Psoas muscle (tissue), 7 donors: ENCODE measurements at regions not wholly inside any gene's neighbourhood (a gene's known extent, or its start where the extent isn't known, plus 50 kb on each side); places are given as distances from the start of the nearest gene placed in this dataset.

Source experiments
- ATAC-seq, 4 donors: fragments of 200-7000 bp; cut with Tn5 transposase; one replicate each; pipeline ENCODE4 v1.9.1; 2020; ENCODE audit warnings: moderate library complexity in 3 of 4, mild to moderate bottlenecking in 2 of 4
- DNase-seq, 2 donors: peaks; one replicate each; pipeline ENCODE4 v3.0.0-alpha.2; 2020
- H3K27ac ChIP-seq: fragments of 200-600 bp; one replicate; pipeline ENCODE4 v1.8.0; 2022
- H3K27me3 ChIP-seq, 3 donors: fragments of 200-600 bp in 1 of 3; one replicate each; pipeline versions ENCODE4 v1.6.1 to v1.8.0; 2013 to 2022; ENCODE audit warnings: low read length in 2 of 3, mild to moderate bottlenecking in 2 of 3, moderate library complexity in 1 of 3; ENCODE audit not compliant: insufficient read depth in 3 of 3
- H3K36me3 ChIP-seq, 2 donors: fragments of 200-600 bp in 1 of 2; one replicate each; pipeline versions ENCODE4 v1.6.1 to v1.8.0; 2013 to 2022; ENCODE audit warnings: low read depth in 1 of 2, mild to moderate bottlenecking in 1 of 2, moderate library complexity in 1 of 2; ENCODE audit not compliant: insufficient read depth in 1 of 2
- H3K4me1 ChIP-seq: fragments of 200-600 bp; one replicate; pipeline ENCODE4 v1.8.0; 2022
- H3K4me3 ChIP-seq: fragments of 200-600 bp; one replicate; pipeline ENCODE4 v1.8.0; 2022; ENCODE audit warnings: mild to moderate bottlenecking
- H3K9me3 ChIP-seq: fragments of 200-600 bp; one replicate; pipeline ENCODE4 v1.8.0; 2022
- CTCF ChIP-seq: fragments of 200-600 bp; IDR thresholded peaks from one replicate; pipeline ENCODE4 v1.8.0; 2022; ENCODE audit warnings: antibody characterized with exemption
- WGBS, 3 donors: extraction: QIAGEN DNeasy Blood & Tissue Kit; methylation state at CpG; one replicate each; pipeline versions ENCODE4 v1.1.6 to v1.1.7; 2013; 5-methylcytosine and 5-hydroxymethylcytosine counted together
- intact Hi-C, 2 donors: fragments of 100-400 bp; cut with DNase I; formaldehyde crosslinking; loops; one replicate each; pipeline versions ENCODE4 v1.11.0 to v1.14.2; 2022
- donor health status: healthy with polysubstance abuse.
- donor health status: DM: no; HTN: no; CAD: no; lungs with moderate emphysema.
- donor health status: Bipolar disorder and iron deficiency.
- donor health status: healthy.
- donor health status: DM: yes; HTN: yes; CAD: no.
- donor health status: DM: no; HTN: no; CAD: no.
- donor health status: DM: yes; HTN: yes; CAD: no.

GRCh38 chr3:110957247-110958025 is 114.2 kb upstream of the NECTIN3 start:
- no peak for ATAC-seq
- Histone ChIP-seq H3K9me3 (no peaks in the 10 kb centered on the region), H3K36me3 (no peaks in the 10 kb centered on the region), H3K4me1 (no peaks in the 10 kb centered on the region), H3K27ac (no peak overlapping the region), H3K27me3 (no peaks in the 10 kb centered on the region), H3K4me3 (no peak overlapping the region)
- TF ChIP-seq CTCF: no peak
- intact Hi-C loops: no loop called here
- DNase-seq: no peak
- WGBS, 3 donors: 98 to 100% (median 99%) methylated on average over 1 of the region's 1 CpG

- Histone ChIP-seq H3K27me3 (no peaks in the 10 kb centered on the region), H3K4me3 (no peak overlapping the region), H3K9me3 (no peaks in the 10 kb centered on the region), H3K36me3 (no peaks in the 10 kb centered on the region), H3K27ac (no peak overlapping the region), H3K4me1 (no peaks in the 10 kb centered on the region)
- TF ChIP-seq CTCF: no peak
- ATAC-seq: no peak
- 64 to 74% (median 74%) methylated on average over 10 of the region's 10 CpGs for WGBS, 3 donors
- no peak for DNase-seq
- intact Hi-C loops: no loop called here
Observed at GRCh38 chr3:110958313-110959147, 113.1 kb upstream of the NECTIN3 start.

- Histone ChIP-seq H3K27ac (no peak overlapping the region), H3K4me1 (no peaks in the 10 kb centered on the region), H3K4me3 (no peak overlapping the region), H3K36me3 (no peaks in the 10 kb centered on the region), H3K9me3 (no peaks in the 10 kb centered on the region), H3K27me3 (no peaks in the 10 kb centered on the region)
- 90 to 93% (median 92%) methylated on average over 5 of the region's 5 CpGs for WGBS, 3 donors
- ATAC-seq (no peak), DNase-seq (no peak)
- intact Hi-C loops: no loop called here
- TF ChIP-seq CTCF: no peak
Observed at GRCh38 chr3:110965976-110966375, 105.6 kb upstream of the NECTIN3 start.

- no peak for DNase-seq
- Histone ChIP-seq H3K4me1 (no peaks in the 10 kb centered on the region), H3K36me3 (no peaks in the 10 kb centered on the region), H3K9me3 (no peaks in the 10 kb centered on the region), H3K27ac (no peak overlapping the region), H3K27me3 (no peaks in the 10 kb centered on the region), H3K4me3 (no peak overlapping the region)
- intact Hi-C loops: no loop called here
- no peak for TF ChIP-seq CTCF
- no peak for ATAC-seq
- WGBS, 3 donors: 91 to 96% (median 94%) methylated on average over 3 of the region's 3 CpGs
Observed at GRCh38 chr3:110966966-110967663, 104.5 kb upstream of the NECTIN3 start.
